Left hindlimb (tissue), 1 donor: ENCODE measurements at regions not wholly inside any gene's neighbourhood (a gene's known extent, or its start where the extent isn't known, plus 50 kb on each side); places are given as distances from the start of the nearest gene placed in this dataset.

ENCODE experiments used
- DNase-seq: peaks from one replicate; pipeline ENCODE4 v3.0.0-alpha.2; 2018

GRCh38 chr4:126262665-126263064, 947.9 kb downstream of the FAT4 start:
- DNase-seq: no peak

GRCh38 chr4:126264839-126265238, 950.1 kb downstream of the FAT4 start:
- no peak for DNase-seq

GRCh38 chr4:126265888-126266287, 951.1 kb downstream of the FAT4 start:
- no peak for DNase-seq

- no peak for DNase-seq
Observed at GRCh38 chr4:126267689-126268088, 952.9 kb downstream of the FAT4 start.

GRCh38 chr4:126268106-126268505, 953.4 kb downstream of the FAT4 start:
- no peak for DNase-seq

- no peak for DNase-seq
Observed at GRCh38 chr4:126269106-126269505, 954.4 kb downstream of the FAT4 start.

GRCh38 chr4:126271292-126271691, 956.5 kb downstream of the FAT4 start:
- no peak for DNase-seq

- DNase-seq: no peak
Observed at GRCh38 chr4:126273746-126274145, 959.0 kb downstream of the FAT4 start.

- no peak for DNase-seq
Observed at GRCh38 chr4:126291886-126292285, 977.1 kb downstream of the FAT4 start.

- no peak for DNase-seq
Observed at GRCh38 chr4:126298271-126298670, 983.5 kb downstream of the FAT4 start.

GRCh38 chr4:126306152-126306869, 991.6 kb downstream of the FAT4 start:
- DNase-seq: no peak

- no peak for DNase-seq
Observed at GRCh38 chr4:126318376-126318775, 1003.6 kb downstream of the FAT4 start.

GRCh38 chr4:126328914-126329313, 1014.2 kb downstream of the FAT4 start:
- no peak for DNase-seq

- DNase-seq: no peak
Observed at GRCh38 chr4:126338548-126338947, 1023.8 kb downstream of the FAT4 start.

- no peak for DNase-seq
Observed at GRCh38 chr4:126341927-126342326, 1027.2 kb downstream of the FAT4 start.

GRCh38 chr4:126344472-126344871, 1029.7 kb downstream of the FAT4 start:
- DNase-seq: no peak

GRCh38 chr4:126346654-126347053, 1031.9 kb downstream of the FAT4 start:
- DNase-seq: no peak

GRCh38 chr4:126354784-126355183, 1040.0 kb downstream of the FAT4 start:
- DNase-seq: no peak

GRCh38 chr4:126358041-126358440, 1043.3 kb downstream of the FAT4 start:
- DNase-seq: no peak

GRCh38 chr4:126361287-126361686, 1046.5 kb downstream of the FAT4 start:
- DNase-seq: no peak

GRCh38 chr4:126364311-126364911, 1049.7 kb downstream of the FAT4 start:
- DNase-seq: no peak

- no peak for DNase-seq
Observed at GRCh38 chr4:126369076-126369475, 1054.3 kb downstream of the FAT4 start.

- no peak for DNase-seq
Observed at GRCh38 chr4:126372634-126373033, 1057.9 kb downstream of the FAT4 start.

- DNase-seq: no peak
Observed at GRCh38 chr4:126375462-126376054, 1060.8 kb downstream of the FAT4 start.
